CD14-positive monocyte (primary cell): ENCODE measurements at regions not wholly inside any gene's neighbourhood (a gene's known extent, or its start where the extent isn't known, plus 50 kb on each side); places are given as distances from the start of the nearest gene placed in this dataset.

ENCODE experiments used
- DNase-seq, 3 donors: peaks; one replicate each; pipeline ENCODE4 v3.0.0-alpha.2; 2011 to 2022
- H2AFZ ChIP-seq: 2 replicates; pipeline ENCODE4 v1.6.0; 2012; ENCODE audit warnings: mild to moderate bottlenecking, low read depth, low read length, inconsistent platforms; ENCODE audit not compliant: insufficient read depth, poor library complexity, severe bottlenecking
- H3K27ac ChIP-seq, 2 donors: 1 replicate in 1 of 2; 2 replicates in 1 of 2; pipeline ENCODE4 v1.5.1; 2012 to 2013; ENCODE audit warnings: low read length in 2 of 2, control low read depth in 1 of 2, inconsistent platforms in 1 of 2, low read depth in 1 of 2, mild to moderate bottlenecking in 1 of 2
- H3K27me3 ChIP-seq, 2 donors: one replicate each; pipeline versions ENCODE4 v1.6.0 to v1.6.1; 2011 to 2013; ENCODE audit warnings: low read length in 2 of 2; ENCODE audit not compliant: control insufficient read depth in 2 of 2, insufficient read depth in 2 of 2
- H3K36me3 ChIP-seq, 2 donors: replicated peaks in 1 of 2; 1 replicate in 1 of 2; 2 replicates in 1 of 2; pipeline versions ENCODE4 v1.5.1 to v1.6.1; 2012 to 2013; ENCODE audit warnings: low read length in 2 of 2, control low read depth in 1 of 2, inconsistent platforms in 1 of 2, mild to moderate bottlenecking in 1 of 2; ENCODE audit not compliant: insufficient read depth in 2 of 2, control insufficient read depth in 1 of 2
- H3K4me1 ChIP-seq, 2 donors: 1 replicate in 1 of 2; 2 replicates in 1 of 2; pipeline versions ENCODE4 v1.5.1 to v1.6.1; 2012 to 2013; ENCODE audit warnings: low read length in 2 of 2, control low read depth in 1 of 2, inconsistent platforms in 1 of 2, mild to moderate bottlenecking in 1 of 2, moderate library complexity in 1 of 2; ENCODE audit not compliant: insufficient read depth in 2 of 2, control insufficient read depth in 1 of 2
- H3K4me2 ChIP-seq: replicated peaks from 2 replicates; pipeline ENCODE3; 2012; ENCODE audit warnings: low read length, moderate library complexity, mild to moderate bottlenecking; ENCODE audit not compliant: poor library complexity, severe bottlenecking; ENCODE audit errors: extremely low read depth
- H3K4me3 ChIP-seq, 3 experiments: fragments of 200-600 bp in 1 of 3; sonication (generic) in 1 of 3; replicated peaks in 1 of 3; 1 replicate in 2 of 3; 2 replicates in 1 of 3; pipeline ENCODE4 v1.5.1; 2011 to 2013; ENCODE audit warnings: low read length in 3 of 3, mild to moderate bottlenecking in 3 of 3, control low read depth in 2 of 3, low read depth in 2 of 3, inconsistent platforms in 1 of 3, moderate library complexity in 1 of 3
- H3K79me2 ChIP-seq: 2 replicates; pipeline ENCODE4 v1.6.0; 2012; ENCODE audit warnings: mild to moderate bottlenecking, control low read depth, inconsistent platforms, low read length, moderate library complexity; ENCODE audit not compliant: insufficient read depth
- H3K9ac ChIP-seq: 2 replicates; pipeline ENCODE4 v1.6.0; 2017; ENCODE audit warnings: low read length, mild to moderate bottlenecking; ENCODE audit not compliant: insufficient read depth, poor library complexity, severe bottlenecking
- H3K9me3 ChIP-seq, 2 donors: replicated peaks in 1 of 2; 1 replicate in 1 of 2; 2 replicates in 1 of 2; pipeline versions ENCODE4 v1.5.1 to v1.6.1; 2012 to 2013; ENCODE audit warnings: low read length in 2 of 2, control low read depth in 1 of 2; ENCODE audit not compliant: control insufficient read depth in 1 of 2, insufficient read depth in 1 of 2
- H4K20me1 ChIP-seq: 2 replicates; pipeline ENCODE4 v1.6.0; 2012; ENCODE audit warnings: mild to moderate bottlenecking, low read length, control low read depth, moderate library complexity; ENCODE audit not compliant: insufficient read depth
- H3K27ac Mint-ChIP-seq, 7 donors: one replicate each; pipeline ENCODE4 v1.8.0; 2020; ENCODE audit warnings: mild to moderate bottlenecking in 7 of 7, mixed read lengths in 7 of 7, moderate library complexity in 6 of 7, inconsistent platforms in 2 of 7
- H3K27me3 Mint-ChIP-seq, 3 donors: one replicate each; pipeline ENCODE4 v1.8.0; 2021 to 2022; ENCODE audit warnings: low read depth in 3 of 3, mild to moderate bottlenecking in 3 of 3, mixed read lengths in 3 of 3, moderate library complexity in 3 of 3, inconsistent platforms in 1 of 3
- H3K36me3 Mint-ChIP-seq, 2 donors: one replicate each; pipeline ENCODE4 v1.8.0; 2020; ENCODE audit warnings: mixed read lengths in 2 of 2, inconsistent platforms in 1 of 2, mild to moderate bottlenecking in 1 of 2
- H3K4me1 Mint-ChIP-seq: one replicate; pipeline ENCODE4 v1.8.0; 2020; ENCODE audit warnings: mild to moderate bottlenecking, mixed read lengths
- H3K4me3 Mint-ChIP-seq, 2 donors: one replicate each; pipeline ENCODE4 v1.8.0; 2020; ENCODE audit warnings: mild to moderate bottlenecking in 2 of 2, mixed read lengths in 2 of 2, moderate library complexity in 1 of 2
- H3K9me3 Mint-ChIP-seq, 7 donors: one replicate each; pipeline ENCODE4 v1.8.0; 2020 to 2022; ENCODE audit warnings: mixed read lengths in 7 of 7, mild to moderate bottlenecking in 6 of 7, moderate library complexity in 6 of 7, inconsistent platforms in 2 of 7
- WGBS: methylation state at CpG from one replicate; pipeline ENCODE4 v1.1.5; 2013; ENCODE audit warnings: missing lambda C conversion rate; ENCODE audit not compliant: insufficient coverage; 5-methylcytosine and 5-hydroxymethylcytosine counted together
- intact Hi-C, 2 donors: fragments of 100-400 bp; cut with micrococcal nuclease; formaldehyde crosslinking; loops; one replicate each; pipeline versions ENCODE4 v1.15.0 to v1.15.1; 2023
- TF ChIP-seq, protein P1 (sequence below): fragments of 200-600 bp; IDR thresholded peaks from one replicate; pipeline ENCODE4 v1.8.0; 2022; ENCODE audit warnings: antibody characterized with exemption, mild to moderate bottlenecking

DNA sequence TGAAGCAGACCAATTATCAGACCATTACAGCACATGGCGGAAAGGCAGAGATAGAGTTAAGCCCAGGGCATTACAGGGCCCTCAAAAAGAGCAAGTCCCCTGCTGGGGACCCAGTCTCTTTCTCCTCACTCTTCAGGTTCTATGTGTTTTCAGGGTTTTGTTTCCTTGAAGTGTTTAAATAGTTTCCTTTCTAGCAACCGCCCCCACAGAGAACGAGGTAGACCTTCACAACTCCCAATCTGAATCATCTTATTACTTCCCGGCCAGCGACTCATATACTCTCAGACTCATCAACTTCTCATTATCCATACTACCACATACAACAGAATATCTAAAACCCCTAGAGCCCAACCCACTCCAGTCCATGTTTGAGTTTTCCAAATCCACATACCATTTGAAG is 526.6 kb upstream of the ARID1B start:
- WGBS, result 80% methylated on average over 2 of the region's 5 CpGs
- no peaks in the 10 kb centered on the region for H3K4me1 ChIP-seq
- no peaks in the 10 kb centered on the region for H3K9me3 ChIP-seq
- no peaks in the 10 kb centered on the region for H3K36me3 ChIP-seq
- no peak for DNase-seq
- H3K27ac ChIP-seq, result no peak overlapping the region
- no peak overlapping the region for H2AFZ ChIP-seq
- Mint-ChIP-seq H3K36me3 (no peaks in the 10 kb centered on the region), H3K4me1 (no peaks in the 10 kb centered on the region), H3K4me3 (no peak overlapping the region), H3K27ac (no peak overlapping the region), H3K27me3 (peaks cover 0 to 1% (median 0%) of the 10 kb centered on the region in 3 donors), H3K9me3 (peaks cover 0 to 10% (median 1%) of the 10 kb centered on the region in 7 donors)
- TF ChIP-seq, protein P1, sequence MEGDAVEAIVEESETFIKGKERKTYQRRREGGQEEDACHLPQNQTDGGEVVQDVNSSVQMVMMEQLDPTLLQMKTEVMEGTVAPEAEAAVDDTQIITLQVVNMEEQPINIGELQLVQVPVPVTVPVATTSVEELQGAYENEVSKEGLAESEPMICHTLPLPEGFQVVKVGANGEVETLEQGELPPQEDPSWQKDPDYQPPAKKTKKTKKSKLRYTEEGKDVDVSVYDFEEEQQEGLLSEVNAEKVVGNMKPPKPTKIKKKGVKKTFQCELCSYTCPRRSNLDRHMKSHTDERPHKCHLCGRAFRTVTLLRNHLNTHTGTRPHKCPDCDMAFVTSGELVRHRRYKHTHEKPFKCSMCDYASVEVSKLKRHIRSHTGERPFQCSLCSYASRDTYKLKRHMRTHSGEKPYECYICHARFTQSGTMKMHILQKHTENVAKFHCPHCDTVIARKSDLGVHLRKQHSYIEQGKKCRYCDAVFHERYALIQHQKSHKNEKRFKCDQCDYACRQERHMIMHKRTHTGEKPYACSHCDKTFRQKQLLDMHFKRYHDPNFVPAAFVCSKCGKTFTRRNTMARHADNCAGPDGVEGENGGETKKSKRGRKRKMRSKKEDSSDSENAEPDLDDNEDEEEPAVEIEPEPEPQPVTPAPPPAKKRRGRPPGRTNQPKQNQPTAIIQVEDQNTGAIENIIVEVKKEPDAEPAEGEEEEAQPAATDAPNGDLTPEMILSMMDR, result no peak
- H3K4me2 ChIP-seq, result no peak overlapping the region
- H3K79me2 ChIP-seq, result no peaks in the 10 kb centered on the region
- H4K20me1 ChIP-seq, result no peaks in the 10 kb centered on the region
- intact Hi-C loops, result no loop called here
- no peak overlapping the region for H3K9ac ChIP-seq
- no peak overlapping the region for H3K4me3 ChIP-seq
- no peaks in the 10 kb centered on the region for H3K27me3 ChIP-seq

DNA sequence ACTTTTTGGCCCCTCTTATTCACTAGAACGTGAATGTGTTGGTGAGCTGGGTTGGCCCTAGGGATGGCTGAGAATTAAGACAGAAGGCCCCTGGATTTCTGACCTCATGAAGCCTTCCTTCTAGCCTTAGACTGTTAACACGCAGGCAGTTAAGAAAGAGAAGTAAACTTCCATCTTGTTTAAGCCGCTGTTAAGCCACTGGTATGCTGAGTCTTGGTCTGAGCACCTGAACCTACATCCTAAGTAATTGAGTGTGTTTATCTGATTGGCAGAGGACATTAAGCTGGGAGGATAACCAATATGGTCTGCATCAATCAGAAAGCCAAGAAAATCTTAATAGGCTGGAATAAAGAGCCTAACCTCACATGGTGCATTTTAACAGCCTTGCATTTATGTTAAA is 535.0 kb upstream of the ARID1B start:
- no peaks in the 10 kb centered on the region for H3K4me1 Mint-ChIP-seq
- peaks cover 0 to 6% (median 0%) of the 10 kb centered on the region in 7 donors for H3K9me3 Mint-ChIP-seq
- Histone ChIP-seq H4K20me1 (no peaks in the 10 kb centered on the region), H3K4me2 (no peak overlapping the region), H3K27ac (no peak overlapping the region), H3K36me3 (no peaks in the 10 kb centered on the region), H3K27me3 (no peaks in the 10 kb centered on the region), H3K9me3 (no peaks in the 10 kb centered on the region), H2AFZ (no peak overlapping the region), H3K4me1 (no peaks in the 10 kb centered on the region), H3K79me2 (no peaks in the 10 kb centered on the region), H3K9ac (no peak overlapping the region), H3K4me3 (no peak overlapping the region)
- H3K27ac Mint-ChIP-seq, result no peak overlapping the region
- TF ChIP-seq, protein P1, result no peak
- WGBS, result 100% methylated on average over 2 of the region's 3 CpGs
- DNase-seq, result no peak
- peaks cover 0 to 1% (median 0%) of the 10 kb centered on the region in 3 donors for H3K27me3 Mint-ChIP-seq
- intact Hi-C loops, result no loop called here
- H3K4me3 Mint-ChIP-seq, result no peak overlapping the region
- H3K36me3 Mint-ChIP-seq, result no peaks in the 10 kb centered on the region
